Hepatocyte (in vitro differentiated cells): ENCODE measurements at regions not wholly inside any gene's neighbourhood (a gene's known extent, or its start where the extent isn't known, plus 50 kb on each side); places are given as distances from the start of the nearest gene placed in this dataset.
"Not testable (repeated sequence)": the region's sequence is repeated elsewhere in the genome, so short reads cannot be mapped to it uniquely, and the experiment has no call there.

Experiments used
- CTCF ChIP-seq: fragments of 200-600 bp; sonication (generic); IDR thresholded peaks from 2 replicates; pipeline ENCODE4 v1.5.1; 2016; ENCODE audit warnings: antibody characterized with exemption, mild to moderate bottlenecking; ENCODE audit not compliant: poor library complexity
- EZH2 ChIP-seq: fragments of 200-600 bp; sonication (generic); IDR thresholded peaks from 2 replicates; pipeline ENCODE4 v1.6.1; 2016; ENCODE audit warnings: antibody characterized with exemption, mild to moderate bottlenecking, borderline replicate concordance

- not testable (repeated sequence) for TF ChIP-seq CTCF, EZH2
Observed at GRCh38 chr15:21735368-21735767, 142.2 kb downstream of the POTEB start.
